ENCODE measurements at regions not wholly inside any gene's neighbourhood (a gene's known extent, or its start where the extent isn't known, plus 50 kb on each side); places are given as distances from the start of the nearest gene placed in this dataset.

DNA sequence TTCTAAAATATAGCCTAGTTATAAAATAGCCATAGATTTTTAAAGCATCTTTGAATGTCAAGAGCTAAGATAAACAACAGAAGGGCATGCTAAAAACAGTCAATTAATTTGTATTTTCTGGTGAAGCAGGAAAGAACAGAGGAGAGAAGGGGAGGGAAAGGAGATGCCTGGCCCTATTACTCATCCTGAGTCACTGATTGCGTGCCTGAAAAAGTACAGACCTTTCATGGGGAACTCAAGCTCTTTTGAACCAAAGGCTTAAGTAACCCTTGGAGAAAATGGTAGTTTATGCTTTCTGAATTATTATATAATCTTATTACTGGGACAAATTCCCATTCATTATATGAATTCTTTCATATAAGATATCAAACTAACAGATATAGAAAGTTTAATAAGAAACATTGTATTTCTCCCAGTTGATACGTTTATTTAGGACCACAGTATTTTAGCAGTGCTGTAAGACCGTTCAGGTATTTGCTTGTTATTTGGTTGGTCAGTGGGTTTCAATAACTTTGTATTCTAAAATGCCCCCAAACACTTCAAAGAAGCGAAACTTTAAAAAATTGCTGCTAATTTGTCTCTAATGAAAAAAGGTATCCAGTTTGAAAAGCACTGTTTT is 151.3 kb downstream of the HGF start:
- ATAC-seq (no peak), DNase-seq (no peak)
- Mint-ChIP-seq H3K4me1 (no peaks in the 10 kb centered on the region), H3K9me3 (peaks cover 0 to 4% of the 10 kb centered on the region in 2 donors), H3K27ac (no peak overlapping the region), H3K4me3 (no peak overlapping the region), H3K27me3 (no peaks in the 10 kb centered on the region)

DNA sequence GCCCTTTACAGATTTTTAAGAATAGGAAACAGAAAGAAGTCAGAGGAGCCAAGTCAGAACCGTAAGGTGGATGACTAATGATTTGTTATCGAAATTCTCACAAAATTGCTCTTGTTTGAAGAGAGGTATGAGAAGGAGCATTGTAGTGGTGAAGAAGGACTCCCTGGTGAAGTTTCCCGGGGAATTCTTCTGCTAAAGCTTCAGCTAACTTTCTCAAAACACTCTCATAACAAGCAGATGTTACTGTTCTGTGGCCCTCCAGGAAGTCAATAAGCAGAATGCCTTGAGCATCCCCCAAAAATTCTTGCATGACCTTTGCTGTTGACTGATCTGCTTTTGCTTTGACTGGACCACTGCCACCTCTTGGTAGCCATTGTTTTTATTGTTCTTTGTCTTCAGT is 152.9 kb downstream of the HGF start:
- no peak for DNase-seq
- H3K9me3 Mint-ChIP-seq: no peaks in the 10 kb centered on the region
- H3K27ac Mint-ChIP-seq: no peak overlapping the region
- H3K27me3 Mint-ChIP-seq: no peaks in the 10 kb centered on the region
- H3K4me1 Mint-ChIP-seq: no peaks in the 10 kb centered on the region
- H3K4me3 Mint-ChIP-seq: no peak overlapping the region
- ATAC-seq: no peak

DNA sequence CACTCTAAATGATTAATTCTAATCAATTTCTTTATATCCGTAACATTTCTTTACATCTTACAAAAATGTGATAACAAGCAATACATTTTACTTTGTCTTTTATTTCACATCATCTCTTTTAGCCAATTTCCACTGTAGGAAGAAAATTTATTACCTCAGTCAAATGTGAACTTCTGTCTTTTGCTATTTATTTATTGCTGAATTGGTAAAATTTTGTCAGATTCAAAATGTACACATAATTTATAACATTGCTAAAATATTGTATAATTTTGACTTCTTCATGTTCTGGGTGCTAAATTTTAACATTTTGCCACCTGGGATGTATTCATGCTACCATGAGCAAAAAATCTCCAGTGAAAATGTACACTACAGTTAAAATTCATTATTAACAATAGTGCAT is 158.0 kb downstream of the HGF start:
- Mint-ChIP-seq H3K4me1 (no peaks in the 10 kb centered on the region), H3K27me3 (no peaks in the 10 kb centered on the region), H3K4me3 (no peak overlapping the region), H3K27ac (no peak overlapping the region), H3K9me3 (no peaks in the 10 kb centered on the region)
- no peak for ATAC-seq
- DNase-seq: no peak

DNA sequence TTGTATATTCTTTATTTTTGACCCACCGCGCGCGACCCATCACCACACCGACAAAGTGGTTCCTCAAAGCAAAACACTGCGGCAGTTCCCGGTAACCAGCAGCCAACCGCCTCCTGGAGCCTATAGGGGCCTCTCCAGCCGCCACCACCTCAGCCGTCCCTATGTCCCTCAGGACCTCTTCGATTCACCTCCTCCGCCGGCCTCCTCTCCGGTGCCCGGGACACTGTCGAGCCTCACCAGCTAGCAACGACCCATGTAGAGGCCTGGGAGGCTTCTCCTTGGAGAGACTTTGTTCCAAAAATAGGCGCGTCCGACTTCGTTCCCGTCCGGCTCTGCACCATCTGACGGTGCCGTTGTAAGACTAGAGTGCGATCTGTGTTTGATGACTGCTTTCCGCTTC is 158.8 kb downstream of the HGF start:
- Mint-ChIP-seq H3K27ac (no peak overlapping the region), H3K9me3 (no peaks in the 10 kb centered on the region), H3K4me3 (no peak overlapping the region), H3K27me3 (no peaks in the 10 kb centered on the region), H3K4me1 (no peaks in the 10 kb centered on the region)
- DNase-seq (no peak), ATAC-seq (no peak)

DNA sequence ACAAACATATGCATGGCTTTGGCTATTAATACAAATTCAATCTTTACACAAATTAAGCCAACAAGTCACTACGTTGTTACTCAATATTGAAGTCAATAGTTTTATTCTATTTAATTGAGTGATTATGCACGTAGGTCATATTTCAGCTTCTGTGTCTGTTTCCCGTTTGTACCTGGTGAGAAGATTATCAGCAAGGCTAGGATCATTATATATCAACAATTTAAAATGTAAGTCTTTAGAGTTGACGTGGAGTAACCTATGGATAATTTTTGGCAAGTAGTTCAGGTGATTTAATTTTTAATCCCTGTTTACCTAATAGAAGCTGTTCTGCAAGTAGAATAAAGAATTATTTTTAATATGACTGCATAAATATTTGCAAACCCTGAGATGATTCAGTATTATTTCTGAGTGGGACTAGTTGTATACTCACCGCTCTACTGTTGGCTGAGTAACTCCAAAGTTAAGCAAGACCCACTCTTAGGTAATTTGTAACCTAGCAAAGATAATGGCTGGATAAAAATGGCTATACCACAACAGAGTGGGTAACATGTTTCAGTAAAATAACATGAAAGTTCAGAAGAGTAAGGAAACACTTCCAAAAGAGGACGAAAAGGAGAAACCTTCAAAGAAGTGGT is 161.0 kb downstream of the HGF start:
- Mint-ChIP-seq H3K27me3 (no peaks in the 10 kb centered on the region), H3K27ac (no peak overlapping the region), H3K4me1 (no peaks in the 10 kb centered on the region), H3K9me3 (no peaks in the 10 kb centered on the region), H3K4me3 (no peak overlapping the region)
- no peak for ATAC-seq
- DNase-seq: no peak

DNA sequence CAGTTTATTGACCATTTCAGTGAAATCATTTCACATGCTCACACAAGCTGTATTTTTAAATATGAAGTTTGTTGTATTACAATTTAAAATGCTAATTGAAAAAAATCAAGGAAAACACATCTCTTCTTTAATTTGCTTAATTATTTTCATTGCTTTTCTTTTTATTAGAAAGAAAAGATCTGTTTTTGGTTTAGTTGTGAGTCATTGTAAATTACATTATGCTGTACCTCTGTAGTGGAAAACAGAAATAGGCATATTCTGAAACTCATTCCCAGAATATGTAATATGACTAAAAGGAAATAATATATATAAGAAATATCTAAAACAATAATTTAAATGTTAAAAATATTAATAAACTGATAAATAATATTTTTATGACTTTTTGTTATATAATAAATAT is 161.9 kb downstream of the HGF start:
- no peaks in the 10 kb centered on the region for H3K27me3 Mint-ChIP-seq
- ATAC-seq (no peak), DNase-seq (no peak)
- H3K4me3 Mint-ChIP-seq: no peak overlapping the region
- H3K27ac Mint-ChIP-seq: no peak overlapping the region
- no peaks in the 10 kb centered on the region for H3K4me1 Mint-ChIP-seq
- H3K9me3 Mint-ChIP-seq: no peaks in the 10 kb centered on the region

DNA sequence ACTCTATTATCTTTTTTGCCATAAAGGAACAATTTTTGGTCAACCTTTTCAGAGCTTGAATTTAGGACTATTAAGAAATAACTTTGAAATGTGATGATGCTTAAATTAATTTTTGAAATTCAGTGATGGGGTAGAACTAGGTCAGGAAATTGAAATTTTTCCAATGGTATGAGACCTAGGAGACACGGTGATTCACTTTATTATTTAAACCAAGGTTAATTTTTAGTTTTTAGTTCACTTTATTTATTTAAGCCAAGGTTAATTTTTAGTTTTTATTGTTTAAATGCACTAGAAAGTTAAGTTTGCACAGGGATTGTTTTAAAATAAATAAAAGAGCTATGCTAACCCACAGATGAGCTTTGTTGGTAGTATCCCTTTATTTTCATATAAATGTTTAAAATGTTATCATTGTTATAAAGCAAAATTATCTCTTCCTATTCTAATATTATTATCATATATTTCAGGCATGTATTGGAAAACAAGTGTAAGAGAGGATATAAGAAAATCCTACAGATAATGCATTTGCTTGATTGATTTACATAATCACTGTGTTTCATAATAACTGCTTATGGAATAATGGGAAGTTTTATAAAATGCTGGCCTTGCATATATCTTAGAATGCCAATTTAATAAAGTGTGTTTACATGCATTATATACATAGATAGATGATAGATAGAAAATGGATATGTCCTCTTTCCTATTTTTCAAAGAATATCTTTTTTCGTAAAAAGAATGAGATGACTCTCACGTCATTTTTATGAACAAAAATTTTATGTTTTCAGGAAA is 163.6 kb downstream of the HGF start:
- H3K27ac Mint-ChIP-seq: no peak overlapping the region

DNA sequence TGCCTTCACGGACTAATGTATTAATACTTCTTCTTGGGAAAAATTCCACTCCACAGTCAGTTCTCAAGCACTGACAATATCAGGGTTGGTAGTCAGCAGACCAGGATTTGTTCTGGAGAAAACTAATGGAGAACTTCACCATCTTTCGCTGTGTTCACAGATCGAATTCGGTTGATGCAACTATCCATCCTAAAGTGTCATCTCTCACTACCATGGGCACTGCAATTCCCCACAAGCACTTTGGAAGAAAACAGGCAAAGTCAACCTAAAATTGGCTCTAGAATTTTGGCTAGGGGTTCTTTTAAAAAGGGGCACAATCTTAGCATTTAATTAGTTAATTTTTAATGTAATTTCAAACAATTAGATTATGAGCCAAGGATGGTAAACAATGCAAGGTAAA is 164.4 kb downstream of the HGF start:
- no peak overlapping the region for H3K4me3 Mint-ChIP-seq
- no peak for DNase-seq
- ATAC-seq: no peak
- no peaks in the 10 kb centered on the region for H3K27me3 Mint-ChIP-seq
- H3K9me3 Mint-ChIP-seq: no peaks in the 10 kb centered on the region
- H3K4me1 Mint-ChIP-seq: no peaks in the 10 kb centered on the region
- no peak overlapping the region for H3K27ac Mint-ChIP-seq

More for the DNA sequence above, 163.6 kb downstream of the HGF start:
- H3K9me3 Mint-ChIP-seq: no peaks in the 10 kb centered on the region
- no peaks in the 10 kb centered on the region for H3K27me3 Mint-ChIP-seq
- H3K4me1 Mint-ChIP-seq: no peaks in the 10 kb centered on the region
- DNase-seq (no peak), ATAC-seq (no peak)
- no peak overlapping the region for H3K4me3 Mint-ChIP-seq

DNA sequence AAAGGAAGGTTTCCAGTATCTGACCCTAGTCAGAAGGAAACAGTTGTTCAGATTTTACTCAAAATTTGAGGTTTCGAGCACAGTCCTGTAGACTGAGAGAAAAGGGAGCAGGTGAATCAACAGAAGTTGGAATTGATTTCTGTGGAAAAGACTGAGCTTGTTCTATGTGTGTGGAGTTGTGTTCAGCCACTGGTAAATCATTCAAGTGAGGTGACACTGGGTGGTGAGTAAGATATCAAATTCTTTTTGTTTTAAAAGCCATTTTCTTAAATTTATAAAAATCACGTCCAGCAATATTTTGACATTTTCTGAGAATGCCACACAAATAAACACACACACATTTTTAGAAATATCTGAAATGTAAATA is 165.1 kb downstream of the HGF start:
- DNase-seq: no peak
- no peaks in the 10 kb centered on the region for H3K4me1 Mint-ChIP-seq
- H3K27ac Mint-ChIP-seq: no peak overlapping the region

DNA sequence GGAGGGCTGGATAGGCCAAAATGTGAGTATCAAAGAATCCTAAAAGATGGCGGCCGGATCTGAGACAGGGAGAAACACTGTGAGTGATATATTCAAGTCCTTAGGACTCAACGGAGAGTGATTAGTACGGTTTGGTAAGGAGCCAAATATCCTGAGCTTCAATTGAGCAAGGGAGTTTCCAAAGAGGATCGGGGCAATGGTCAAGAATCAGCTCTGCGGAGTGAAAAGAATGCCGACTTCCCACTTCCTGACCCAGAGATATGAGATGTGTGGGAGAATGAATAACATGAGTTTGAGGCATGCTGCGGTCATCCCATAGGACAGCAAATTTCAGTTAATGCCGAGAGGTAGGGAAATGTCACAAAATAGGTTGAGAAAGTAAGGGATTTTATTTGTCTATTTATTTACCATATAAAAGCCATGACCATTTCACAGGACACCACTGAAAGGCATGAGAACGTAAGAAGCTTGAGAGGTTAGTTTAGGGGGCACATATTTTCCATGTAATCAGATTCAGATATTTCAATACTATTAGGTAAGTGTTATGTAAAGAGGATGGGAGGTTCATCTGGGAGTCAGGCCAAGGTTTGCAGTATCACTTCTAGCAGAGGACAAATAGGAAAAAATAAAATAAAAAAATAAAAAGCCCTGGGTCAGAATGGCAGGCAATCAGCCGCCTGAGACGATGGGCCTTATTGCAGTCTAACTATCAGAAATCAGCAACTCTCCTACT is 165.6 kb downstream of the HGF start:
- no peak overlapping the region for H3K4me3 Mint-ChIP-seq
- H3K27ac Mint-ChIP-seq: no peak overlapping the region
- no peaks in the 10 kb centered on the region for H3K4me1 Mint-ChIP-seq
- no peak for ATAC-seq
- no peaks in the 10 kb centered on the region for H3K9me3 Mint-ChIP-seq
- no peak for DNase-seq
- no peaks in the 10 kb centered on the region for H3K27me3 Mint-ChIP-seq

More for the DNA sequence above, 165.1 kb downstream of the HGF start:
- ATAC-seq: no peak
- H3K9me3 Mint-ChIP-seq: no peaks in the 10 kb centered on the region
- no peaks in the 10 kb centered on the region for H3K27me3 Mint-ChIP-seq
- no peak overlapping the region for H3K4me3 Mint-ChIP-seq

DNA sequence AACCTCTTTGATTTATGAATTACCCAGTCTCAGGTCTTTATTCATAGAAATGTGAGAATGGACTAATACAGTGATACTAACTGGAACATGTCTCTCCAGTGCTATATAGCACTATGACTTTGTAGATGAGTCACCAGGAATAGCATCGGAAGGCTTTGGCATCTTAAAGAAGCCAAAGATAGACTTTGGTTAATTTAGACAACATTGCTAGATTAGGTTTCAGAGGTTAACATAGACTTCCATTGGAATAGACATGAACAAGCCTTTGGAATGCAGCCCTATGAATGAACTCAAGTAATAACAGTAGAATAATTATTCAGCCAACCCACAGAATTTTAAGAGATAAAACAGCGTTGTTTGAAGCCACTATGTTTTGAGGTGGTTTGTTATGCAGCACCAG is 169.2 kb downstream of the HGF start:
- Mint-ChIP-seq H3K27ac (no peak overlapping the region), H3K9me3 (no peaks in the 10 kb centered on the region), H3K27me3 (no peaks in the 10 kb centered on the region), H3K4me1 (no peaks in the 10 kb centered on the region), H3K4me3 (no peak overlapping the region)
- DNase-seq: no peak
- ATAC-seq: no peak

DNA sequence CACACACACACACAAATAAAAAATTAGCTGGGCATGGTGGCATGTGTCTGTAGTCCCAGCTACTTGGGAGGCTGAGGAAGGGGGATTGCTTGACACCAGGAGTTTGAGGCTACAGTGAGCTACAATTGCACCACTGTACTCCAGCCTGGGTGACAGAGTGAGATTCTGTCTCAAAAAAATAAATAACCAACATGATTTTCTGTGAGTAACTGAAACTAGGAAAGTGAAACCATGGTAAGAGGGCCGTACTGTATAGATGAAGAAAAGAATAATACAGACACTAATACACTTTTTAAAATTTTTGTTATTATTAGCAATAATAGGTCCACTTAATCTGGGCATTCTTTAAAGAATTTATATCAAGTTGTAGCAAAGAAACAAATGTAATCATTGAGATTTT is 170.9 kb downstream of the HGF start:
- no peak overlapping the region for H3K4me3 Mint-ChIP-seq
- H3K27ac Mint-ChIP-seq: no peak overlapping the region
- H3K27me3 Mint-ChIP-seq: no peaks in the 10 kb centered on the region
- H3K9me3 Mint-ChIP-seq: no peaks in the 10 kb centered on the region
- ATAC-seq (no peak), DNase-seq (no peak)
- H3K4me1 Mint-ChIP-seq: no peaks in the 10 kb centered on the region

DNA sequence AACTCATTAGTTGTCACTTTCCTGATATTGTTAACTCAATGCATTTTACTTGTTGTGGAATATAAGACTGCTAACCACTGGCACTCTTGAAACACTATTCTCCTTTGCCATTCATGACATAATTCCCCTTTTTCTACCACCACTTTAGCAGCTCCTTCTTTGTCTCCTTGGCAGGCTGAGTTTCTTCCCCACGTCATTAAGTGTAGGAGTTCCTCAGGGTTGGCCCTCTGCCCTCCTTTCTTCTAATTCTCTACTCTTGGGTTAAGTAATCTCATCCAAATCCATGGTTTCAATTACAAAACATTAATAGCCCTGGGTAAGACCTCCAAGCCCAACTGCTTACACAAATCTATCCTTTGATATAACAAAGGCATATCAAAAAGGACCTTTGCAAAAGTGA is 175.1 kb downstream of the HGF start:
- Mint-ChIP-seq H3K27ac (no peak overlapping the region), H3K4me3 (no peak overlapping the region), H3K27me3 (no peaks in the 10 kb centered on the region), H3K9me3 (peaks cover 8 to 10% of the 10 kb centered on the region in 2 donors), H3K4me1 (no peaks in the 10 kb centered on the region)
- no peak for DNase-seq
- no peak for ATAC-seq

DNA sequence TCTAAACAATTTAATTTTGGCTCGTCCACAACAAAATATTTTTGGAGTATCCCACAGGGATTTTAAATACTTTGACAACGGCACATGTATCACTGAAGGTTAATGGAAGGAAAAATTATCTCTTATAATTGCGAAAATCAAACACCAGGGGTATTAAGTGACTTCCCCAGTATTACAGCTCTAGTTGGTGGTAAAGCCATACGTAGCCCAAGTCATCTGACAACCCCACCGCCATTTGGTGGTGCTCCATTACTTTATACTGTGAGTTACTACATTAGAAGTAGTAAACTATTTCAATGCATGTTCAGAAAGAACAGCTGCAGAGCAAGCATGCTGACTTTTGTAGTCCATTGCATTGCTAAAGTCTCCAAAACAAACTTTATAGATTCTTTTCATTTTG is 179.7 kb downstream of the HGF start:
- Mint-ChIP-seq H3K27ac (no peak overlapping the region), H3K4me1 (no peaks in the 10 kb centered on the region), H3K9me3 (peaks cover 8 to 10% of the 10 kb centered on the region in 2 donors), H3K27me3 (no peaks in the 10 kb centered on the region), H3K4me3 (no peak overlapping the region)
- ATAC-seq (no peak), DNase-seq (no peak)

DNA sequence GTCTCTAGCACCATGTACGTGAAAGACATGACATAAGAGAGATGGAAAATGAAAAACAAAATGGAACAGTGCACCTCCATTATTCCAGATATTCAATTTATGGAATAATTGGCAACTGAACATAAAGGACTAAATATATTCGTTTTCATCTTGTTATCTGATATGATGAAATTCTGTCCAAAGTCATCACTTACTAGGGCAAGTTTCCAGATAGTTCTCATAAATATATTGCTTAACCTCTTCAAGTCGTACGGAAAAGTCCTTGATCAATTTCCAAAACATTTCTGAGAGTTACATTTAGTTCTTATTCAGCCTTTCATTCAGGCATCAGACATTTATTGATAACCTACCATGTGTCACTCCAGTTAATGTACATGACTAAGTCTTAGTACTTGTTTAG is 185.2 kb downstream of the HGF start:
- H3K4me3 Mint-ChIP-seq: no peak overlapping the region
- H3K27me3 Mint-ChIP-seq: no peaks in the 10 kb centered on the region
- no peaks in the 10 kb centered on the region for H3K4me1 Mint-ChIP-seq
- H3K9me3 Mint-ChIP-seq: peaks cover 0 to 4% of the 10 kb centered on the region in 2 donors
- ATAC-seq (no peak), DNase-seq (no peak)
- no peak overlapping the region for H3K27ac Mint-ChIP-seq
